Stimulated activated CD4-positive, alpha-beta T cell treated with anti-CD3 and anti-CD28 coated beads, Interleukin-4, amount 100 ng/mL, for 48 hours (primary cell): ENCODE measurements at regions not wholly inside any gene's neighbourhood (a gene's known extent, or its start where the extent isn't known, plus 50 kb on each side); places are given as distances from the start of the nearest gene placed in this dataset.

Source experiments
- DNase-seq, 2 donors: peaks; one replicate each; pipeline ENCODE4 v3.0.0-alpha.2; 2020; ENCODE audit warnings: low read depth in 2 of 2

GRCh38 chr2:21395366-21395765 lies 271.6 kb downstream of the TDRD15 start:
- DNase-seq = no peak

- DNase-seq = no peak
Observed at GRCh38 chr2:21396252-21396651, 272.5 kb downstream of the TDRD15 start.

GRCh38 chr2:21401022-21401698 lies 277.4 kb downstream of the TDRD15 start:
- DNase-seq = no peak

GRCh38 chr2:21404137-21404536 lies 280.4 kb downstream of the TDRD15 start:
- DNase-seq = no peak

GRCh38 chr2:21404827-21405625 lies 281.3 kb downstream of the TDRD15 start:
- DNase-seq = no peak

- no peak for DNase-seq
Observed at GRCh38 chr2:21406386-21406785, 282.6 kb downstream of the TDRD15 start.

GRCh38 chr2:21406911-21407310 lies 283.1 kb downstream of the TDRD15 start:
- DNase-seq = no peak

- DNase-seq = no peak
Observed at GRCh38 chr2:21407851-21408250, 284.1 kb downstream of the TDRD15 start.

- no peak for DNase-seq
Observed at GRCh38 chr2:21411741-21412140, 288.0 kb downstream of the TDRD15 start.

- DNase-seq = no peak
Observed at GRCh38 chr2:21412944-21413443, 289.2 kb downstream of the TDRD15 start.

GRCh38 chr2:21415234-21415633 lies 291.5 kb downstream of the TDRD15 start:
- no peak for DNase-seq

- DNase-seq = no peak
Observed at GRCh38 chr2:21416226-21416625, 292.5 kb downstream of the TDRD15 start.

GRCh38 chr2:21418456-21418855 lies 294.7 kb downstream of the TDRD15 start:
- no peak for DNase-seq

- no peak for DNase-seq
Observed at GRCh38 chr2:21420553-21421335, 297.0 kb downstream of the TDRD15 start.

GRCh38 chr2:21422050-21422449 lies 298.3 kb downstream of the TDRD15 start:
- peak in 1 of 2 donors; percentile 27 for DNase-seq

- DNase-seq = no peak
Observed at GRCh38 chr2:21422724-21423522, 299.2 kb downstream of the TDRD15 start.

- DNase-seq = no peak
Observed at GRCh38 chr2:21423854-21424253, 300.1 kb downstream of the TDRD15 start.

- DNase-seq = no peak
Observed at GRCh38 chr2:21424375-21424774, 300.6 kb downstream of the TDRD15 start.

GRCh38 chr2:21427606-21428005 lies 303.8 kb downstream of the TDRD15 start:
- DNase-seq = no peak

GRCh38 chr2:21428754-21429153 lies 305.0 kb downstream of the TDRD15 start:
- DNase-seq = no peak

GRCh38 chr2:21429747-21430146 lies 306.0 kb downstream of the TDRD15 start:
- DNase-seq = no peak
